Sciatic nerve (tissue), 2 donors: ENCODE measurements at regions not wholly inside any gene's neighbourhood (a gene's known extent, or its start where the extent isn't known, plus 50 kb on each side); places are given as distances from the start of the nearest gene placed in this dataset.

ENCODE experiments used
- ATAC-seq: fragments of 200-7000 bp; cut with Tn5 transposase; one replicate; pipeline ENCODE4 v1.9.1; 2020; ENCODE audit warnings: mild to moderate bottlenecking, moderate library complexity
- DNase-seq: peaks from one replicate; pipeline ENCODE4 v3.0.0-alpha.2; 2020; ENCODE audit warnings: low spot score
- intact Hi-C: fragments of 100-400 bp; cut with DNase I; formaldehyde crosslinking; loops from one replicate; pipeline ENCODE4 v1.14.2; 2022
- donor health status: DM: no; HTN: no; CAD: no.
- donor health status: DM: no; HTN: no; CAD: no.

GRCh38 chr3:18791182-18791581 lies 357.1 kb upstream of the KCNH8 start:
- intact Hi-C loops: no loop called here
- DNase-seq: no peak
- ATAC-seq: no peak

- DNase-seq (no peak), ATAC-seq (no peak)
- intact Hi-C loops: no loop called here
These were observed 357.9 kb upstream of the KCNH8 start for GRCh38 chr3:18790384-18790783.

GRCh38 chr3:18789734-18790133 lies 358.6 kb upstream of the KCNH8 start:
- intact Hi-C loops: no loop called here
- no peak for DNase-seq
- ATAC-seq: no peak

- intact Hi-C loops: no loop called here
- ATAC-seq (no peak), DNase-seq (no peak)
These were observed 360.9 kb upstream of the KCNH8 start for GRCh38 chr3:18787441-18787840.

GRCh38 chr3:18786650-18787323 lies 361.5 kb upstream of the KCNH8 start:
- ATAC-seq (no peak), DNase-seq (no peak)
- intact Hi-C loops: no loop called here

- DNase-seq (no peak), ATAC-seq (no peak)
- intact Hi-C loops: no loop called here
These were observed 357.1 kb upstream of the SATB1 start for GRCh38 chr3:18782191-18782590.

GRCh38 chr3:18780959-18781358 lies 355.8 kb upstream of the SATB1 start:
- intact Hi-C loops: no loop called here
- no peak for DNase-seq
- ATAC-seq: no peak

- DNase-seq (no peak), ATAC-seq (no peak)
- intact Hi-C loops: no loop called here
These were observed 354.6 kb upstream of the SATB1 start for GRCh38 chr3:18779704-18780103.

- DNase-seq (no peak), ATAC-seq (no peak)
- intact Hi-C loops: no loop called here
These were observed 353.5 kb upstream of the SATB1 start for GRCh38 chr3:18778598-18778997.

- DNase-seq (no peak), ATAC-seq (no peak)
- intact Hi-C loops: no loop called here
These were observed 353.0 kb upstream of the SATB1 start for GRCh38 chr3:18778094-18778493.

- intact Hi-C loops: no loop called here
- ATAC-seq: no peak
- no peak for DNase-seq
These were observed 350.4 kb upstream of the SATB1 start for GRCh38 chr3:18775501-18775900.

GRCh38 chr3:18774319-18775088 lies 349.4 kb upstream of the SATB1 start:
- no peak for DNase-seq
- ATAC-seq: no peak
- intact Hi-C loops: no loop called here

GRCh38 chr3:18772699-18773305 lies 347.7 kb upstream of the SATB1 start:
- ATAC-seq (no peak), DNase-seq (no peak)
- intact Hi-C loops: no loop called here

- intact Hi-C loops: no loop called here
- ATAC-seq: no peak
- DNase-seq: no peak
These were observed 346.8 kb upstream of the SATB1 start for GRCh38 chr3:18771931-18772330.

- intact Hi-C loops: no loop called here
- ATAC-seq: no peak
- DNase-seq: no peak
These were observed 345.7 kb upstream of the SATB1 start for GRCh38 chr3:18770800-18771199.

- intact Hi-C loops: no loop called here
- DNase-seq (no peak), ATAC-seq (no peak)
These were observed 342.7 kb upstream of the SATB1 start for GRCh38 chr3:18767756-18768303.

- intact Hi-C loops: no loop called here
- ATAC-seq (no peak), DNase-seq (no peak)
These were observed 341.8 kb upstream of the SATB1 start for GRCh38 chr3:18766974-18767373.

- ATAC-seq (no peak), DNase-seq (no peak)
- intact Hi-C loops: no loop called here
These were observed 340.5 kb upstream of the SATB1 start for GRCh38 chr3:18765662-18766061.

GRCh38 chr3:18765161-18765560 lies 340.0 kb upstream of the SATB1 start:
- intact Hi-C loops: no loop called here
- no peak for DNase-seq
- no peak for ATAC-seq

- intact Hi-C loops: no loop called here
- ATAC-seq: no peak
These were observed 336.4 kb upstream of the SATB1 start for GRCh38 chr3:18761530-18761929.

More at GRCh38 chr3:18761530-18761929, 336.4 kb upstream of the SATB1 start:
- no peak for DNase-seq
